ENCODE measurements at regions not wholly inside any gene's neighbourhood (a gene's known extent, or its start where the extent isn't known, plus 50 kb on each side); places are given as distances from the start of the nearest gene placed in this dataset.

- no peaks in the 10 kb centered on the region for H4K20me1 ChIP-seq (ENCODE audit: insufficient read depth, poor library complexity, severe bottlenecking)
- no peak overlapping the region for H3K27ac ChIP-seq
- no peaks in the 10 kb centered on the region for H3K9me2 ChIP-seq (replicated peaks; ENCODE audit: insufficient read depth)
- H3K9me3 ChIP-seq (ENCODE audit: low read depth), result no peaks in the 10 kb centered on the region
- H3K4me1 ChIP-seq (ENCODE audit: insufficient read depth), result no peaks in the 10 kb centered on the region
- WGBS (ENCODE audit: low lambda C conversion rate, missing lambda C conversion rate), result 95% methylated on average over 15 of the region's 15 CpGs
- no peak overlapping the region for H2AFZ ChIP-seq
- H3K36me3 ChIP-seq (replicated peaks; ENCODE audit: insufficient read depth, low read depth), result no peaks in the 10 kb centered on the region
- no peak overlapping the region for H3K4me2 ChIP-seq
- H3K79me2 ChIP-seq, result no peaks in the 10 kb centered on the region
- DNase-seq (ENCODE audit: low spot score), result no peak
- peaks cover 3% of the 10 kb centered on the region for H3K27me3 ChIP-seq
- no peak overlapping the region for H3K4me3 ChIP-seq
- no peak for TF ChIP-seq CTCF (IDR thresholded peaks at IDR 0.05; ENCODE audit: poor library complexity)
- TF ChIP-seq EZH2 (IDR thresholded peaks at IDR 0.05; ENCODE audit: borderline replicate concordance), result no peak
- no peak for TF ChIP-seq EZH2phosphoT487 (IDR thresholded peaks at IDR 0.05; ENCODE audit: low read depth, severe bottlenecking, unreplicated experiment)
Measured at GRCh38 chr10:47059606-47060311, 148.5 kb downstream of the PTPN20 start.

GRCh38 chr10:47060356-47060755, 149.1 kb downstream of the PTPN20 start:
- H3K9me2 ChIP-seq (replicated peaks; ENCODE audit: insufficient read depth), result no peaks in the 10 kb centered on the region
- H3K79me2 ChIP-seq, result no peaks in the 10 kb centered on the region
- no peak for TF ChIP-seq EZH2phosphoT487 (IDR thresholded peaks at IDR 0.05; ENCODE audit: low read depth, severe bottlenecking, unreplicated experiment)
- TF ChIP-seq CTCF (IDR thresholded peaks at IDR 0.05; ENCODE audit: poor library complexity), result no peak
- no peak for TF ChIP-seq EZH2 (IDR thresholded peaks at IDR 0.05; ENCODE audit: borderline replicate concordance)
- no peaks in the 10 kb centered on the region for H3K36me3 ChIP-seq (replicated peaks; ENCODE audit: insufficient read depth, low read depth)
- no peaks in the 10 kb centered on the region for H3K4me1 ChIP-seq (ENCODE audit: insufficient read depth)
- no peak for DNase-seq (ENCODE audit: low spot score)
- no peak overlapping the region for H3K4me2 ChIP-seq
- no peak overlapping the region for H3K27ac ChIP-seq
- H3K27me3 ChIP-seq, result peaks cover 3% of the 10 kb centered on the region
- no peak overlapping the region for H3K4me3 ChIP-seq
- no peaks in the 10 kb centered on the region for H3K9me3 ChIP-seq (ENCODE audit: low read depth)
- 91% methylated on average over 5 of the region's 5 CpGs for WGBS (ENCODE audit: low lambda C conversion rate, missing lambda C conversion rate)
- no peak overlapping the region for H2AFZ ChIP-seq
- H4K20me1 ChIP-seq (ENCODE audit: insufficient read depth, poor library complexity, severe bottlenecking), result no peaks in the 10 kb centered on the region

GRCh38 chr10:47060993-47061500, 149.8 kb downstream of the PTPN20 start:
- Histone ChIP-seq H3K4me2 (no peak overlapping the region), H3K9me2 (replicated peaks; ENCODE audit: insufficient read depth) (no peaks in the 10 kb centered on the region), H3K9me3 (ENCODE audit: low read depth) (no peaks in the 10 kb centered on the region), H3K27me3 (peaks cover 3% of the 10 kb centered on the region), H3K27ac (no peak overlapping the region), H3K79me2 (no peaks in the 10 kb centered on the region), H2AFZ (no peak overlapping the region), H4K20me1 (ENCODE audit: insufficient read depth, poor library complexity, severe bottlenecking) (no peaks in the 10 kb centered on the region), H3K4me1 (ENCODE audit: insufficient read depth) (no peaks in the 10 kb centered on the region), H3K36me3 (replicated peaks; ENCODE audit: insufficient read depth, low read depth) (no peaks in the 10 kb centered on the region), H3K4me3 (no peak overlapping the region)
- 70% methylated on average over 8 of the region's 8 CpGs for WGBS (ENCODE audit: low lambda C conversion rate, missing lambda C conversion rate)
- DNase-seq (ENCODE audit: low spot score), result no peak
- TF ChIP-seq EZH2 (IDR thresholded peaks at IDR 0.05; ENCODE audit: borderline replicate concordance) (no peak), EZH2phosphoT487 (IDR thresholded peaks at IDR 0.05; ENCODE audit: low read depth, severe bottlenecking, unreplicated experiment) (no peak)

GRCh38 chr10:47061776-47062175, 150.5 kb downstream of the PTPN20 start:
- no peaks in the 10 kb centered on the region for H3K9me3 ChIP-seq (ENCODE audit: low read depth)
- no peak for TF ChIP-seq CTCF (IDR thresholded peaks at IDR 0.05; ENCODE audit: poor library complexity)
- TF ChIP-seq EZH2phosphoT487 (IDR thresholded peaks at IDR 0.05; ENCODE audit: low read depth, severe bottlenecking, unreplicated experiment), result no peak
- TF ChIP-seq EZH2 (IDR thresholded peaks at IDR 0.05; ENCODE audit: borderline replicate concordance), result no peak
- no peak overlapping the region for H3K27ac ChIP-seq
- H3K36me3 ChIP-seq (replicated peaks; ENCODE audit: insufficient read depth, low read depth), result no peaks in the 10 kb centered on the region
- H3K4me1 ChIP-seq (ENCODE audit: insufficient read depth), result no peaks in the 10 kb centered on the region
- H2AFZ ChIP-seq, result no peak overlapping the region
- no peaks in the 10 kb centered on the region for H3K79me2 ChIP-seq
- no peak for DNase-seq (ENCODE audit: low spot score)
- no peak overlapping the region for H3K4me3 ChIP-seq
- H4K20me1 ChIP-seq (ENCODE audit: insufficient read depth, poor library complexity, severe bottlenecking), result no peaks in the 10 kb centered on the region
- H3K4me2 ChIP-seq, result no peak overlapping the region
- 85% methylated on average over 3 of the region's 3 CpGs for WGBS (ENCODE audit: low lambda C conversion rate, missing lambda C conversion rate)
- peaks cover 3% of the 10 kb centered on the region for H3K27me3 ChIP-seq
- no peaks in the 10 kb centered on the region for H3K9me2 ChIP-seq (replicated peaks; ENCODE audit: insufficient read depth)

Data from hepatocyte (in vitro differentiated cells).